Dedifferentiated amniotic fluid mesenchymal stem cell (primary cell): ENCODE measurements at regions not wholly inside any gene's neighbourhood (a gene's known extent, or its start where the extent isn't known, plus 50 kb on each side); places are given as distances from the start of the nearest gene placed in this dataset.
A peak's percentile ranks its signal among the peaks of the same experiment; 100 is the strongest.

ENCODE experiments used
- DNase-seq: peaks from one replicate; pipeline ENCODE4 v3.0.0-alpha.2; 2016; ENCODE audit errors: extremely low spot score

DNA sequence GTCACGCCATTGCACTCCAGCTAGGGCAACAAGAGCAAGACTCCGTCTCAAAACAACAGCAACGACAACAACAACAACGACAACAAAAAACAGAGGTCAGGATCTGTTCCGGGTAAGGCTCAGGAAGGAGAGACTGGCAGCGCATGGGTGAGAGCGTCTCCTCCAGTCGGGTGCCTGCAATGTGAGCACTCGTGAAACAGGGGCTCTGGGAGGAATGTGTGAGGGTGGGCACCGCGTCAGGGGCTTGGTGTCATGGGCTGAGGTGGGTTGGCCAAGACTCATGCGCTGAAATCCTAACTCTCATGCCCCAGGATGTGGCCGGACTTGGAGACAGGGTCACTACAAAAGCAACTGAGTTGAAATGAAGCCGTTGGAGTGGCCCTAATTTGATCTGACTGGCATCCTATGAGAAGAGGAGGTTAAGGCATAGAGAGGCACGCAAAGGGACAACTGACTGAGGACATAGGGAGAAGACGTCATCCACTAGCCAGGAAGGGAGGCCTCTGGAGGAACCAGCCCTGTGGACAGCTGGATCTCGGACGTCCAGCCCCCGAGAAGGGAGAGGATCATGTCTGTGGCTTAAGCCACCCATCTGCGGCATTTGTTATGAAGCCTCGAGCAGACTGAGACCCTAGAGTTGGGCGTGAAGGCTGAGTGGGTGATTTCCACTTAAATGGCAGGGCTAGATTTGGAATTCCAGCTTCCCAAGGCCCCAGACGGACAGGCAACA, 241.5 kb upstream of the PITRM1 start:
- DNase-seq: no peak

GRCh38 chr10:3412646-3413045, 240.1 kb upstream of the PITRM1 start:
- no peak for DNase-seq

DNA sequence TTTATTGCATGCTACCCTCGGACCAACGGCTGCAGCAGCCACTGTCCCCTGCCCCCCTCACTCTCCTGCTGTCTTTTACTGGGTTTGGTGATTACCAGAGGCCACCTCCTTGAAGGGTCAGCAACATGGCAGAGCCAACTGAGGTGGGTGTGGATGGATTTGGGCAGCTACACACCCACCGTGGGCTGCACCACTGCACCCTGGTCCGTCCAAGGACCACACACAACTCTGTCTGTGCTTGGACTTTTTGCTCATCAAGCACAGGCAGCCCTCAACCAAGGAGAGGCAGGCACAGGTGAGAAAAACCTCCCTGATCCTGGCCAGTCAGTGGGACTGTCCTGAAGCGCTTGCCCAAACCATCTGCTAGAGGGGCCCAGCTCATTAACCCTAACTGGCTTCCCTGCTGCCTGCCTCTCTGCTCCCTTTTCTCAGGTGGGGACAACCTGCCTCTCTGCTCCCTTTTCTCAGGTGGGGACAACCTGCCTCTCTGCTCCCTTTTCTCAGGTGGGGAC, 239.5 kb upstream of the PITRM1 start:
- no peak for DNase-seq

GRCh38 chr10:3411044-3411443, 238.5 kb upstream of the PITRM1 start:
- no peak for DNase-seq

GRCh38 chr10:3409928-3410327, 237.3 kb upstream of the PITRM1 start:
- no peak for DNase-seq

- DNase-seq: no peak
These were observed 236.2 kb upstream of the PITRM1 start for GRCh38 chr10:3408603-3409365.

- no peak for DNase-seq
These were observed 234.6 kb upstream of the PITRM1 start for GRCh38 chr10:3407208-3407607.

GRCh38 chr10:3406556-3406955, 234.0 kb upstream of the PITRM1 start:
- no peak for DNase-seq

GRCh38 chr10:3404381-3404780, 231.8 kb upstream of the PITRM1 start:
- no peak for DNase-seq

- no peak for DNase-seq
These were observed 229.7 kb upstream of the PITRM1 start for GRCh38 chr10:3402187-3402751.

GRCh38 chr10:3401491-3401938, 228.9 kb upstream of the PITRM1 start:
- DNase-seq: peak; percentile 42

DNA sequence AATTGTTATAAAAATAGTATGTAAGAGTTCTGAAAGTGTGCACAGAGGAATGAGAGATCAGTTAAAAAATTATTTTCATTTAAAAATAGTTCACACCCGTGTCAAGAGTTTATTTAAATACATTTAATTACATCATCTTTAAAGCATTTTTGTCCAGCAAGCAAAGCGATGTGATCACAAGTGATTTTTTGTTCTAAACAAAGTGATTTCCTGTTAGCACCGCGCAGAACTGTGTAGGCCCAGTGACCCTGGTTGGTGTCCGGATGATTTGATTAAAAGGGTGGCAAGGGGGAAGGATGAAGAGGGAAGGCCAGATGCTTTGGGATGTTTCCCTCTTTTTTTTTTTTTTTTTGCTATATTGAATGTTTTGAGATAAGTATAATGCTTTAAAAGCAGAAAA, 227.8 kb upstream of the PITRM1 start:
- no peak for DNase-seq

- DNase-seq: no peak
These were observed 227.2 kb upstream of the PITRM1 start for GRCh38 chr10:3399756-3400155.

DNA sequence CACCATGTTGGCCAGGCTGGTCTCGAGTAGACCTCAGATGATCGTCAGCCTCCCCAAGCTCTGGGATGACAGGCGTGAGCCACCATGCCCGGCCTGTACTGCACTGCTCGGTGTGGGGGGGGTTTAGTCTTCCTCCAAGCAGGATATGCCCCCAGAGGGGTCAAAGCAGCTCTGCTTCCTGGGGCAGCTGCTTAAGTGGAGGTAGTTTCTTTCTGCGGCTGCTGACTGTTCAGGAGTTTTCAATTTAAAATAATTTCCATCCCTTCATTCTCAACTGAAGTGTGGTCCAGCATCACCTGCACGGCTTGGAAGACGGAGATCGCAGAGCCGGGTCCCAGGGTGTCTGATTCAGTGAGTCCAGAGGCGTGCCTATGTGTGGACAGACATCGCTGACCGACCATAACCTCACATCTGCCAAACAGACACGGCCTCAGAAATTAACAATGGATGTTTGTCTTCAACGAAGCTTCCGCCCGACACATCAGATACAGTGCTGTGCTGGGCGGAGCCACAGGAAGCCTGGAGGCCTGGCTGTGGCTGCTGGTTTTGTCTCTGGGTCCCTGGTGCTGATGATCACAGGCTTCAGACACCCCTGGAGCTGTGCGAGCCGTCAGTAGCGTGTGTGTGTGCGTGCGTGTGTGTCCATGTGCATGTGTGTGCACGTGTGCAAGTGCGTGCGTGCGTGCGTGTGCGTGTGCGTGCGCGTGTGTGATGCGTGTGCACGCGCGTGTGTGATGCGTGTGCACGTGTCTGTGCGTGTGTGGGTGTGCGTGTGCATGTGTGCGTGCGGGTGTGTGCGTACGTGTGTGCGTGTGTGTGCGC, 226.5 kb upstream of the PITRM1 start:
- no peak for DNase-seq

GRCh38 chr10:3397846-3398245, 225.3 kb upstream of the PITRM1 start:
- no peak for DNase-seq

DNA sequence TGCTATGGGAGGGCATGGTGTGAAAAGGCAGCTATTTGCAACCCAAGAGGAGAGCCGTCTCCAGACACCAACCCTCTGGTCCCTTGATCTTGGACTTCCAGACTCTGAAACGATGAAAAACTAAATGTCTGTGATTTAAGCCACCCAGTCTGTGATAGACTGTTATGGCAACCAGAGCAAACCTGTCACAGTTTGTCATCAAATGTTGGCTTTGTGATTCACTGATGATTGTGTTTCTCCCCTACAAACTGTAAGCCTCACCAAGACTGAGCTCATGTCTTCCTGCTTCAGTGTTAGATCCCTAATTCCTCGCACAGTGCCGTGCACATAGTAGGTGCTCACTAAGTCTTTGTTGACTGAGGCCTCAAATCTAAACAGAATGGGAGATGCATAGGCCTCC, 224.6 kb upstream of the PITRM1 start:
- DNase-seq: no peak

DNA sequence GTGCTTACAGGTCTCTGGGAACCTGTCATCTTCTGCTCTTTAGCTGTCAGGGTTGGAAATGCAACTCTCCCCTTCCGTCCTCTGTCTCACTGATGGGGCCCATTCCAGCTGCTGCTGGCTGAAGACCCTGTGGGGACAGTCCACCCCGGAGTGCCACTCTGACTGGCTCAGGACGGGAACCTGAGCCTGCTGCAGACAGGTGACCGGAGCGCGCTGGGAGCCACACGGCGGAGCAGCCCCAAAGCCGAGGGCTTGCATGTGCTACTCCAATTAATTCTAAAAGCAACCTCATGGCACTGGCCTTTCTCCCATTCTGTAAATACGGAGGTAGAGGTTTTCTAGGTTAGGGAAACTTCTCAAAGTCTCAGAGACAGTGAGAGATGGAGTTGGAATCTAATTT, 223.5 kb upstream of the PITRM1 start:
- no peak for DNase-seq

DNA sequence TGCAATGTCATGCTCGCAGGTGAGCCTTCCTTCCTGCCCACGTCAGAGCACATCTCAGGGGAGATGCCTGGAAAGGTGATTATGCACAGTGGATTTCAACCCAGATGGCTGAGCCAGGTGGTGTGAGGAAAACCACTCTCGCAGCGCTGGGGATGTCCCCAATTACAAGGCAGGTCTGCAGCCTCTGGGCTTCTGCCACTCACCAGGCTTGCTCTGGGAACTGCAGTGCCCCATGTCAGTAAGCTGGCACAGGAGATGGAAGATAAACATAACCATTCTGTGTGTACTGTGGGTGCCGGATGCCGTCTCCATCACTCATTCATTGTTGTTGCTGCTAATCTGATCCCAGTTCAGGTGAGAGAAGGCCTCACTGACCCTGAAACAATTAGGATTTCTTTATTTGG, 222.9 kb upstream of the PITRM1 start:
- DNase-seq: no peak

DNA sequence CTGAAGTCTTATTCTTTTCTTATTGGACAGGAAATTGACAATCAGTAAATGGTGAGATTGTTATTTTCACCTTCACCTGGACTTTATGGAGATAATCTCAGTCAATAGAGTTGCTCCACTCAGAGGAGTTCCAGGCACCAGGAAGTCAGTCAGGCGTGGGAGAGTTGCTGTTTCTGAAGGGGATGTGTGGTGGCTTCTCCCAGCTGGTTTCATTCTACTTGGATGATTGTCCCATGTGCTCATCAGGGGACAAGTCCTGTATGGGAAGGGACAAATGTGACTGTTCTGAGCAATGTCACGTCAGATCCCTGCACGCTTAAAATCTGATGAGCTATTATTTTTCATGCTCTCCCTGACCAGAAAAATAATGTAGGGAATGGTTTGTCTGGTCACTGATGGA, 222.5 kb upstream of the PITRM1 start:
- DNase-seq: no peak

GRCh38 chr10:3393958-3394357, 221.4 kb upstream of the PITRM1 start:
- no peak for DNase-seq

DNA sequence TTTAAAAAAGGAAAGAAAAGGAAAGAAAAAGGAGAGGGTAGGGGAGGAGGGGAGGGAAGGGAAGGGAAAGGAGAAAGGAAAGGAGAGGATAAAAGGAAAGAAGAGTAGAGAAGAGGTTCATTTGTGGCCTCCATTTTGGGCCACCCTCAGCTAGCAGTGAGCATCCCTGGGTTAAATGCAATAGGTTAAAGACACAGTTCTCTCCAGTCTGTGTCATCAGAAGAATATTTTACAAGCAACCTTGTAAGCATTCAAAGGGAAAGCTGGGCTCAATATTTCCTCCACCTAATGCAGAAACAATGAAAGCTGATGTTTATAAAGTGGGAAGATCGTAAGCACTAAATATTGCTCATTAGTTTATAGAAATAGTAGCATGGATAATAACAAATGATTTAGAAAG, 219.1 kb upstream of the PITRM1 start:
- DNase-seq: no peak

GRCh38 chr10:3389130-3389529, 216.5 kb upstream of the PITRM1 start:
- DNase-seq: no peak
